ENCODE measurements at regions not wholly inside any gene's neighbourhood (a gene's known extent, or its start where the extent isn't known, plus 50 kb on each side); places are given as distances from the start of the nearest gene placed in this dataset.

- no peak for TF ChIP-seq ZNF785 (tag by site-specific recombination; IDR thresholded peaks at IDR 0.05)
- TF ChIP-seq ZNF660 (tag by site-specific recombination; IDR thresholded peaks at IDR 0.05): no peak
- TF ChIP-seq, protein P1, sequence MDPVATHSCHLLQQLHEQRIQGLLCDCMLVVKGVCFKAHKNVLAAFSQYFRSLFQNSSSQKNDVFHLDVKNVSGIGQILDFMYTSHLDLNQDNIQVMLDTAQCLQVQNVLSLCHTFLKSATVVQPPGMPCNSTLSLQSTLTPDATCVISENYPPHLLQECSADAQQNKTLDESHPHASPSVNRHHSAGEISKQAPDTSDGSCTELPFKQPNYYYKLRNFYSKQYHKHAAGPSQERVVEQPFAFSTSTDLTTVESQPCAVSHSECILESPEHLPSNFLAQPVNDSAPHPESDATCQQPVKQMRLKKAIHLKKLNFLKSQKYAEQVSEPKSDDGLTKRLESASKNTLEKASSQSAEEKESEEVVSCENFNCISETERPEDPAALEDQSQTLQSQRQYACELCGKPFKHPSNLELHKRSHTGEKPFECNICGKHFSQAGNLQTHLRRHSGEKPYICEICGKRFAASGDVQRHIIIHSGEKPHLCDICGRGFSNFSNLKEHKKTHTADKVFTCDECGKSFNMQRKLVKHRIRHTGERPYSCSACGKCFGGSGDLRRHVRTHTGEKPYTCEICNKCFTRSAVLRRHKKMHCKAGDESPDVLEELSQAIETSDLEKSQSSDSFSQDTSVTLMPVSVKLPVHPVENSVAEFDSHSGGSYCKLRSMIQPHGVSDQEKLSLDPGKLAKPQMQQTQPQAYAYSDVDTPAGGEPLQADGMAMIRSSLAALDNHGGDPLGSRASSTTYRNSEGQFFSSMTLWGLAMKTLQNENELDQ (tag by site-specific recombination; IDR thresholded peaks at IDR 0.05; ENCODE audit: low read depth): no peak
- no peak for TF ChIP-seq CTCF (tag by site-specific recombination; IDR thresholded peaks at IDR 0.05)
- TF ChIP-seq ZNF426 (tag by site-specific recombination; IDR thresholded peaks at IDR 0.05): no peak
- TF ChIP-seq GLIS2 (tag by site-specific recombination; IDR thresholded peaks at IDR 0.05): no peak
- no peak for TF ChIP-seq ZNF792 (tag by site-specific recombination; IDR thresholded peaks at IDR 0.05)
- no peak for TF ChIP-seq ZNF830 (tag by site-specific recombination; IDR thresholded peaks at IDR 0.05; ENCODE audit: low read depth)
- TF ChIP-seq, protein P2, sequence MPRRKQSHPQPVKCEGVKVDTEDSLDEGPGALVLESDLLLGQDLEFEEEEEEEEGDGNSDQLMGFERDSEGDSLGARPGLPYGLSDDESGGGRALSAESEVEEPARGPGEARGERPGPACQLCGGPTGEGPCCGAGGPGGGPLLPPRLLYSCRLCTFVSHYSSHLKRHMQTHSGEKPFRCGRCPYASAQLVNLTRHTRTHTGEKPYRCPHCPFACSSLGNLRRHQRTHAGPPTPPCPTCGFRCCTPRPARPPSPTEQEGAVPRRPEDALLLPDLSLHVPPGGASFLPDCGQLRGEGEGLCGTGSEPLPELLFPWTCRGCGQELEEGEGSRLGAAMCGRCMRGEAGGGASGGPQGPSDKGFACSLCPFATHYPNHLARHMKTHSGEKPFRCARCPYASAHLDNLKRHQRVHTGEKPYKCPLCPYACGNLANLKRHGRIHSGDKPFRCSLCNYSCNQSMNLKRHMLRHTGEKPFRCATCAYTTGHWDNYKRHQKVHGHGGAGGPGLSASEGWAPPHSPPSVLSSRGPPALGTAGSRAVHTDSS (tag by site-specific recombination; IDR thresholded peaks at IDR 0.05): no peak
- TF ChIP-seq ZNF629 (tag by site-specific recombination; IDR thresholded peaks at IDR 0.05): no peak
- TF ChIP-seq ZNF558 (tag by site-specific recombination; IDR thresholded peaks at IDR 0.05): no peak
- no peak for TF ChIP-seq YY1 (tag by site-specific recombination; IDR thresholded peaks at IDR 0.05)
Observed at GRCh38 chr12:77218278-77218677, 152.9 kb upstream of the E2F7 start.

Measured in HEK293 (cell line).